Neuron (in vitro differentiated cells): ENCODE measurements at regions not wholly inside any gene's neighbourhood (a gene's known extent, or its start where the extent isn't known, plus 50 kb on each side); places are given as distances from the start of the nearest gene placed in this dataset.

Experiments used
- H2AFZ ChIP-seq: one replicate; pipeline ENCODE4 v1.6.1; 2013; ENCODE audit warnings: low read depth, mild to moderate bottlenecking, inconsistent platforms, low read length, moderate library complexity
- H3K27me3 ChIP-seq: one replicate; pipeline ENCODE4 v1.6.1; 2013; ENCODE audit warnings: low read length; ENCODE audit not compliant: insufficient read depth
- H3K36me3 ChIP-seq: one replicate; pipeline ENCODE4 v1.6.1; 2013; ENCODE audit warnings: low read length; ENCODE audit not compliant: insufficient read depth
- H3K4me1 ChIP-seq: one replicate; pipeline ENCODE4 v1.6.1; 2013; ENCODE audit warnings: low read length; ENCODE audit not compliant: insufficient read depth
- H3K4me3 ChIP-seq: 2 replicates; pipeline ENCODE4 v1.5.1; 2013; ENCODE audit warnings: mild to moderate bottlenecking, low read length, moderate library complexity
- H3K9me3 ChIP-seq: one replicate; pipeline ENCODE4 v1.6.1; 2013; ENCODE audit warnings: low read length

- no peak overlapping the region for H3K4me3 ChIP-seq
- no peaks in the 10 kb centered on the region for H3K36me3 ChIP-seq
- H3K9me3 ChIP-seq = no peaks in the 10 kb centered on the region
- no peak overlapping the region for H2AFZ ChIP-seq
- H3K27me3 ChIP-seq = no peaks in the 10 kb centered on the region
- H3K4me1 ChIP-seq = peaks cover 25% of the 10 kb centered on the region
These were observed 414.0 kb upstream of the KAZN start for GRCh38 chr1:14184454-14184853.

- Histone ChIP-seq H3K4me1 (no peaks in the 10 kb centered on the region), H3K4me3 (no peak overlapping the region), H3K27me3 (no peaks in the 10 kb centered on the region), H2AFZ (no peak overlapping the region), H3K9me3 (no peaks in the 10 kb centered on the region), H3K36me3 (no peaks in the 10 kb centered on the region)
These were observed 409.1 kb upstream of the KAZN start for GRCh38 chr1:14189381-14189780.

GRCh38 chr1:14190508-14190907, 408.0 kb upstream of the KAZN start:
- Histone ChIP-seq H3K4me1 (no peaks in the 10 kb centered on the region), H3K4me3 (no peak overlapping the region), H3K9me3 (no peaks in the 10 kb centered on the region), H2AFZ (no peak overlapping the region), H3K36me3 (no peaks in the 10 kb centered on the region), H3K27me3 (no peaks in the 10 kb centered on the region)

GRCh38 chr1:14194511-14194910, 404.0 kb upstream of the KAZN start:
- Histone ChIP-seq H2AFZ (no peak overlapping the region), H3K9me3 (no peaks in the 10 kb centered on the region), H3K4me3 (no peak overlapping the region), H3K27me3 (peaks cover 3% of the 10 kb centered on the region), H3K36me3 (no peaks in the 10 kb centered on the region), H3K4me1 (no peaks in the 10 kb centered on the region)

- H3K36me3 ChIP-seq = no peaks in the 10 kb centered on the region
- H3K4me1 ChIP-seq = no peaks in the 10 kb centered on the region
- no peaks in the 10 kb centered on the region for H3K9me3 ChIP-seq
- H3K27me3 ChIP-seq = peaks cover 8% of the 10 kb centered on the region
- H3K4me3 ChIP-seq = no peak overlapping the region
- H2AFZ ChIP-seq = no peak overlapping the region
These were observed 393.4 kb upstream of the KAZN start for GRCh38 chr1:14205066-14205465.

GRCh38 chr1:14215151-14215550, 383.3 kb upstream of the KAZN start:
- Histone ChIP-seq H3K27me3 (peaks cover 2% of the 10 kb centered on the region), H2AFZ (no peak overlapping the region), H3K36me3 (no peaks in the 10 kb centered on the region), H3K4me1 (no peaks in the 10 kb centered on the region), H3K9me3 (peaks cover 5% of the 10 kb centered on the region), H3K4me3 (no peak overlapping the region)

GRCh38 chr1:14217384-14217783, 381.1 kb upstream of the KAZN start:
- H3K27me3 ChIP-seq = peaks cover 2% of the 10 kb centered on the region
- H2AFZ ChIP-seq = no peak overlapping the region
- no peak overlapping the region for H3K4me3 ChIP-seq
- peaks cover 5% of the 10 kb centered on the region for H3K9me3 ChIP-seq
- no peaks in the 10 kb centered on the region for H3K4me1 ChIP-seq
- H3K36me3 ChIP-seq = no peaks in the 10 kb centered on the region

- no peak overlapping the region for H3K4me3 ChIP-seq
- no peak overlapping the region for H2AFZ ChIP-seq
- H3K36me3 ChIP-seq = no peaks in the 10 kb centered on the region
- H3K27me3 ChIP-seq = peaks cover 2% of the 10 kb centered on the region
- peaks cover 5% of the 10 kb centered on the region for H3K9me3 ChIP-seq
- H3K4me1 ChIP-seq = no peaks in the 10 kb centered on the region
These were observed 378.2 kb upstream of the KAZN start for GRCh38 chr1:14220324-14220723.

- Histone ChIP-seq H3K36me3 (no peaks in the 10 kb centered on the region), H3K27me3 (peaks cover 2% of the 10 kb centered on the region), H2AFZ (no peak overlapping the region), H3K4me1 (no peaks in the 10 kb centered on the region), H3K4me3 (no peak overlapping the region), H3K9me3 (peaks cover 5% of the 10 kb centered on the region)
These were observed 377.7 kb upstream of the KAZN start for GRCh38 chr1:14220811-14221210.

- Histone ChIP-seq H3K9me3 (no peaks in the 10 kb centered on the region), H3K4me3 (no peak overlapping the region), H3K27me3 (peaks cover 2% of the 10 kb centered on the region), H2AFZ (no peak overlapping the region), H3K36me3 (no peaks in the 10 kb centered on the region), H3K4me1 (no peaks in the 10 kb centered on the region)
These were observed 376.4 kb upstream of the KAZN start for GRCh38 chr1:14222086-14222485.

- no peaks in the 10 kb centered on the region for H3K36me3 ChIP-seq
- no peak overlapping the region for H2AFZ ChIP-seq
- no peaks in the 10 kb centered on the region for H3K27me3 ChIP-seq
- peaks cover 6% of the 10 kb centered on the region for H3K4me1 ChIP-seq
- H3K9me3 ChIP-seq = no peaks in the 10 kb centered on the region
- H3K4me3 ChIP-seq = no peak overlapping the region
These were observed 369.8 kb upstream of the KAZN start for GRCh38 chr1:14228677-14229076.

GRCh38 chr1:14233510-14233909, 365.0 kb upstream of the KAZN start:
- Histone ChIP-seq H3K4me3 (no peak overlapping the region), H3K4me1 (peaks cover 16% of the 10 kb centered on the region), H3K9me3 (no peaks in the 10 kb centered on the region), H3K36me3 (no peaks in the 10 kb centered on the region), H3K27me3 (no peaks in the 10 kb centered on the region), H2AFZ (no peak overlapping the region)

- Histone ChIP-seq H2AFZ (no peak overlapping the region), H3K4me3 (no peak overlapping the region), H3K36me3 (no peaks in the 10 kb centered on the region), H3K4me1 (peaks cover 20% of the 10 kb centered on the region), H3K27me3 (no peaks in the 10 kb centered on the region), H3K9me3 (no peaks in the 10 kb centered on the region)
These were observed 362.4 kb upstream of the KAZN start for GRCh38 chr1:14236097-14236496.

GRCh38 chr1:14238472-14239307, 359.8 kb upstream of the KAZN start:
- Histone ChIP-seq H3K27me3 (no peaks in the 10 kb centered on the region), H3K36me3 (no peaks in the 10 kb centered on the region), H2AFZ (no peak overlapping the region), H3K4me3 (no peak overlapping the region), H3K4me1 (peaks cover 43% of the 10 kb centered on the region), H3K9me3 (no peaks in the 10 kb centered on the region)
